H1 (cell line): ENCODE measurements at regions not wholly inside any gene's neighbourhood (a gene's known extent, or its start where the extent isn't known, plus 50 kb on each side); places are given as distances from the start of the nearest gene placed in this dataset.

Experiments used
- EP300 ChIP-seq, 2 experiments: IDR thresholded peaks; 1 replicate in 1 of 2; 2 replicates in 1 of 2; pipeline ENCODE4 v1.6.1; 2011 to 2012; ENCODE audit warnings: low read depth in 2 of 2, low read length in 2 of 2, mild to moderate bottlenecking in 2 of 2, borderline replicate concordance in 1 of 2, inconsistent platforms in 1 of 2, moderate library complexity in 1 of 2
- GTF2F1 ChIP-seq: IDR thresholded peaks from 2 replicates; pipeline ENCODE4 v1.6.1; 2012; ENCODE audit warnings: low read depth, low read length, improper control_type of control experiment, borderline replicate concordance
- KDM1A ChIP-seq: fragments of 200-600, 300-600 bp; sonication (generic); IDR thresholded peaks from 2 replicates; pipeline ENCODE4 v1.7.1; 2016; ENCODE audit warnings: mild to moderate bottlenecking, low read length, borderline replicate concordance
- POLR2A ChIP-seq, 2 experiments: IDR thresholded peaks; 1 replicate in 1 of 2; 2 replicates in 1 of 2; pipeline ENCODE4 v1.6.1; 2011; ENCODE audit warnings: low read depth in 2 of 2, low read length in 2 of 2, mild to moderate bottlenecking in 2 of 2; ENCODE audit errors: control extremely low read depth in 1 of 2
- RAD21 ChIP-seq, 2 experiments: IDR thresholded peaks in 1 of 2; conservative IDR thresholded peaks in 1 of 2; 2 replicates each; pipeline ENCODE4 v1.6.1; 2011; ENCODE audit warnings: low read depth in 2 of 2, low read length in 2 of 2, improper control_type of control experiment in 1 of 2, inconsistent platforms in 1 of 2, mild to moderate bottlenecking in 1 of 2, moderate library complexity in 1 of 2
- RFX5 ChIP-seq: IDR thresholded peaks from 2 replicates; pipeline ENCODE4 v1.6.1; 2011; ENCODE audit warnings: low read depth, low read length, improper control_type of control experiment, borderline replicate concordance
- ZNF274 ChIP-seq: IDR thresholded peaks from 2 replicates; pipeline ENCODE4 v1.7.0; 2012; ENCODE audit warnings: low read length, borderline replicate concordance; ENCODE audit errors: extremely low read depth
- TF ChIP-seq, protein P1 (sequence below): IDR thresholded peaks from 2 replicates; pipeline ENCODE4 v1.6.1; 2012; ENCODE audit warnings: inconsistent platforms
- TF ChIP-seq, protein P2 (sequence below), 3 experiments: IDR thresholded peaks; 1 replicate in 2 of 3; 2 replicates in 1 of 3; pipeline versions ENCODE4 v1.5.1 to v1.6.1; 2011; ENCODE audit warnings: low read length in 3 of 3, mild to moderate bottlenecking in 3 of 3, inconsistent platforms in 2 of 3, low read depth in 1 of 3, moderate library complexity in 1 of 3; ENCODE audit not compliant: insufficient read depth in 1 of 3; ENCODE audit errors: control extremely low read depth in 1 of 3

DNA sequence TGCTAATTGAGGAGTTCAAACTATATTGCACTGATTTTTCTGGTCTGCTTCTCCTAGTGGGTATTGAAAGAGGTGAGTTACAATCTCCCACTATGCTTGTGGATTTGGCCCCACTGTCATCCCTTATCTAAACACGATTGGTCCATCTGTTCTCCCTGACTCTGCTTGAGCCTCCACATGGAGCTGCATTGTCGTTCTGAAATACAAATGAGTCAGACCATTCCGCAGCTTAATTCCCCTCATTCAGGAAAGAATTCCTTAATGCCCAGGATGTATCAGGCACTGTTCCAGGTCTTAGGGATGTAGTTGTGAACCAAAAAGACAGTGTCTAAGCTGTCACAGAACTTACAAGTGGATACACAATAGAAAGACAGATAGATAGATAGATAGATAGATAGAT, 461.9 kb downstream of the QKI start:
- TF ChIP-seq POLR2A (IDR thresholded peaks at IDR 0.05; ENCODE audit: control extremely low read depth in 1 of 2, low read depth in 2 of 2, low read length in 2 of 2): no peak
- no peak for TF ChIP-seq RAD21 (IDR thresholded peaks at IDR 0.05 in 1 of 2, conservative IDR thresholded peaks at IDR 0.05 in 1 of 2; ENCODE audit: low read depth in 2 of 2, low read length in 2 of 2)
- TF ChIP-seq, protein P1, sequence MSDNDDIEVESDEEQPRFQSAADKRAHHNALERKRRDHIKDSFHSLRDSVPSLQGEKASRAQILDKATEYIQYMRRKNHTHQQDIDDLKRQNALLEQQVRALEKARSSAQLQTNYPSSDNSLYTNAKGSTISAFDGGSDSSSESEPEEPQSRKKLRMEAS: no peak
- TF ChIP-seq EP300 (IDR thresholded peaks at IDR 0.05; ENCODE audit: borderline replicate concordance in 1 of 2, low read depth in 2 of 2, low read length in 2 of 2): no peak
- TF ChIP-seq KDM1A: no peak
- TF ChIP-seq RFX5: no peak
- TF ChIP-seq, protein P2, sequence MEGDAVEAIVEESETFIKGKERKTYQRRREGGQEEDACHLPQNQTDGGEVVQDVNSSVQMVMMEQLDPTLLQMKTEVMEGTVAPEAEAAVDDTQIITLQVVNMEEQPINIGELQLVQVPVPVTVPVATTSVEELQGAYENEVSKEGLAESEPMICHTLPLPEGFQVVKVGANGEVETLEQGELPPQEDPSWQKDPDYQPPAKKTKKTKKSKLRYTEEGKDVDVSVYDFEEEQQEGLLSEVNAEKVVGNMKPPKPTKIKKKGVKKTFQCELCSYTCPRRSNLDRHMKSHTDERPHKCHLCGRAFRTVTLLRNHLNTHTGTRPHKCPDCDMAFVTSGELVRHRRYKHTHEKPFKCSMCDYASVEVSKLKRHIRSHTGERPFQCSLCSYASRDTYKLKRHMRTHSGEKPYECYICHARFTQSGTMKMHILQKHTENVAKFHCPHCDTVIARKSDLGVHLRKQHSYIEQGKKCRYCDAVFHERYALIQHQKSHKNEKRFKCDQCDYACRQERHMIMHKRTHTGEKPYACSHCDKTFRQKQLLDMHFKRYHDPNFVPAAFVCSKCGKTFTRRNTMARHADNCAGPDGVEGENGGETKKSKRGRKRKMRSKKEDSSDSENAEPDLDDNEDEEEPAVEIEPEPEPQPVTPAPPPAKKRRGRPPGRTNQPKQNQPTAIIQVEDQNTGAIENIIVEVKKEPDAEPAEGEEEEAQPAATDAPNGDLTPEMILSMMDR (IDR thresholded peaks at IDR 0.05; ENCODE audit: control extremely low read depth in 1 of 3, insufficient read depth in 1 of 3, low read depth in 1 of 3, low read length in 3 of 3): no peak
- TF ChIP-seq GTF2F1: no peak
- TF ChIP-seq ZNF274: no peak
